ENCODE measurements at regions not wholly inside any gene's neighbourhood (a gene's known extent, or its start where the extent isn't known, plus 50 kb on each side); places are given as distances from the start of the nearest gene placed in this dataset.

- no peak for TF ChIP-seq CENPBD1 (CRISPR knock-in tag; IDR thresholded peaks at IDR 0.05; ENCODE audit: borderline replicate concordance, low read depth)
- TF ChIP-seq TAF15 (IDR thresholded peaks at IDR 0.05; ENCODE audit: low read depth, low read length, poor library complexity, severe bottlenecking) = no peak
- TF ChIP-seq MATR3 (CRISPR knock-in tag; IDR thresholded peaks at IDR 0.05) = no peak
- no peak for TF ChIP-seq TRIM24 (CRISPR knock-in tag; IDR thresholded peaks at IDR 0.05)
- no peak for TF ChIP-seq ZNF770 (CRISPR knock-in tag; IDR thresholded peaks at IDR 0.05)
- TF ChIP-seq SIX4 (CRISPR knock-in tag; IDR thresholded peaks at IDR 0.05) = no peak
- no peak for TF ChIP-seq ZNF317 (CRISPR knock-in tag; IDR thresholded peaks at IDR 0.05)
- TF ChIP-seq ZFP91 (CRISPR knock-in tag; IDR thresholded peaks at IDR 0.05; ENCODE audit: borderline replicate concordance) = no peak
- no peak for TF ChIP-seq ZNF577 (CRISPR knock-in tag; IDR thresholded peaks at IDR 0.05; ENCODE audit: borderline replicate concordance, low read depth)
- TF ChIP-seq ZNF335 (CRISPR knock-in tag; IDR thresholded peaks at IDR 0.05) = no peak
- TF ChIP-seq ZBTB1 (CRISPR knock-in tag; IDR thresholded peaks at IDR 0.05; ENCODE audit: borderline replicate concordance) = no peak
- no peak for TF ChIP-seq BRF2 (CRISPR knock-in tag; IDR thresholded peaks at IDR 0.05)
- no peak for TF ChIP-seq SALL1 (CRISPR knock-in tag; IDR thresholded peaks at IDR 0.05)
- TF ChIP-seq PHF5A (CRISPR knock-in tag; IDR thresholded peaks at IDR 0.05; ENCODE audit: low read depth, unreplicated experiment) = no peak
Measured at GRCh38 chr2:119085613-119086012, 72.9 kb downstream of the C1QL2 start (continued).

Measured in HepG2 (cell line).